ENCODE measurements at regions not wholly inside any gene's neighbourhood (a gene's known extent, or its start where the extent isn't known, plus 50 kb on each side); places are given as distances from the start of the nearest gene placed in this dataset.

DNA sequence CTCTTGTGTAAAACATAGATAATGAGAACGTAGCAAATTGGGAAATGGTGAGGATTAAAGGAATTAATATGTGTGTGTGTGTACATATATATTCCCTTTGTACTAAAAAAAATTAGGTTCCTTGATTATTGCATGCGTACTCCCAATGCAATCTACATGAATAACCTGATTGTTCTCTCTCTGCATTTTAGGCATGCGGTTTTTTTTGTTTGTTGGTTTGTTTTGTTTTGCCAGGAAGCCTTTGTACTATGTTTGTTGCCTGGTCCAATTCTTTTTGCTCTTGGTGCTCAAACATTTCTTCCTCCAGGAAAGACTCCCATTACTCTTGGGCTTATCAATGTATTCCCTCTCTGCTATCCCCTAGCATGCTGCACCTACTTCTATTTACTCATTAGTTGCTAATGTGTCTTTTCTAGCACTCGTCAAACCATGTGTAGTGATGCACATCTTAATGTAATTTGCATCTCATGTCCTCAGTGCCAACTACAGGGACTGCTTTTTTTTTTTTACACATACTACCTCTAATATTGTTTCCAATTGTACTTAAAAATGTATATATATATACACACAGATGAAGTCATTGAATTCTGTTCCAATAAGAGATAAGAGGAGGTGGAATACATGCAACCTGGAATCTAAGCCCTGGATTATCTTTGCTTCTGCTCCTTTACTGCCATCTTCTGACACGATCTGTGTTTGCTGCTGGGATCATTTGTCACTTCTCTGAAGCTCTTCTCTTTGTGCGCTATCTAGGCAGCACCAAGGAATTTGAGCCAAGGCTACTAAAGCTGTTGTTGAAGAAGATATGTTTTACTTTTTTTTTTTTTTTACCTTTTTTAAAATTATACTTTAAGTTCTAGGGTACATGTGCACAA, 197.2 kb upstream of the ANO3 start:
- no peaks in the 10 kb centered on the region for H3K27me3 ChIP-seq (ENCODE audit: control insufficient read depth, insufficient read depth, low read length)
- intact Hi-C loops (cut with micrococcal nuclease; ENCODE audit: unreplicated experiment) (loop anchor here (5.0 kb wide), 1 partner anchor 152 kb away; no protein-coding TSS in a partner anchor), in situ Hi-C loops (cut with HindIII; ENCODE audit: low pct_unique_long_range_greater_than_20kb, low sequenced_read_pairs) (no loop called here)
- TF ChIP-seq, protein P1, sequence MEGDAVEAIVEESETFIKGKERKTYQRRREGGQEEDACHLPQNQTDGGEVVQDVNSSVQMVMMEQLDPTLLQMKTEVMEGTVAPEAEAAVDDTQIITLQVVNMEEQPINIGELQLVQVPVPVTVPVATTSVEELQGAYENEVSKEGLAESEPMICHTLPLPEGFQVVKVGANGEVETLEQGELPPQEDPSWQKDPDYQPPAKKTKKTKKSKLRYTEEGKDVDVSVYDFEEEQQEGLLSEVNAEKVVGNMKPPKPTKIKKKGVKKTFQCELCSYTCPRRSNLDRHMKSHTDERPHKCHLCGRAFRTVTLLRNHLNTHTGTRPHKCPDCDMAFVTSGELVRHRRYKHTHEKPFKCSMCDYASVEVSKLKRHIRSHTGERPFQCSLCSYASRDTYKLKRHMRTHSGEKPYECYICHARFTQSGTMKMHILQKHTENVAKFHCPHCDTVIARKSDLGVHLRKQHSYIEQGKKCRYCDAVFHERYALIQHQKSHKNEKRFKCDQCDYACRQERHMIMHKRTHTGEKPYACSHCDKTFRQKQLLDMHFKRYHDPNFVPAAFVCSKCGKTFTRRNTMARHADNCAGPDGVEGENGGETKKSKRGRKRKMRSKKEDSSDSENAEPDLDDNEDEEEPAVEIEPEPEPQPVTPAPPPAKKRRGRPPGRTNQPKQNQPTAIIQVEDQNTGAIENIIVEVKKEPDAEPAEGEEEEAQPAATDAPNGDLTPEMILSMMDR (IDR thresholded peaks at IDR 0.05): peak; percentile 36
- no peak for TF ChIP-seq TCF7L2 (IDR thresholded peaks at IDR 0.05; ENCODE audit: low read depth, low read length)
- ChIA-PET POLR2A (no interaction called here), CTCF (interaction anchor here (0.7 kb wide), 1 partner anchor 152 kb away, joined by 5 read pairs; no protein-coding TSS in a partner anchor)
- DNase-seq (ENCODE audit: low read depth, low spot score): no peak
- ATAC-seq: no peak
- H3K4me1 ChIP-seq (ENCODE audit: control insufficient read depth, insufficient read depth, low read length): no peaks in the 10 kb centered on the region
- no peaks in the 10 kb centered on the region for H3K9me3 ChIP-seq (ENCODE audit: control insufficient read depth, insufficient read depth, low read depth, low read length)
- H3K36me3 ChIP-seq (ENCODE audit: control insufficient read depth, insufficient read depth, low read length): no peaks in the 10 kb centered on the region
- H3K4me3 ChIP-seq (ENCODE audit: low read depth in 2 of 2, low read length in 2 of 2): no peak overlapping the region
- BruUV-seq (replicated peaks): no TSS peak
- no peak overlapping the region for H3K27ac ChIP-seq (ENCODE audit: low read length)

GRCh38 chr11:26137651-26138050, 194.3 kb upstream of the ANO3 start:
- no peak for ATAC-seq
- Histone ChIP-seq H3K4me1 (ENCODE audit: control insufficient read depth, insufficient read depth, low read length) (no peaks in the 10 kb centered on the region), H3K27ac (ENCODE audit: low read length) (no peak overlapping the region), H3K4me3 (ENCODE audit: low read depth in 2 of 2, low read length in 2 of 2) (no peak overlapping the region), H3K9me3 (ENCODE audit: control insufficient read depth, insufficient read depth, low read depth, low read length) (no peaks in the 10 kb centered on the region), H3K36me3 (ENCODE audit: control insufficient read depth, insufficient read depth, low read length) (no peaks in the 10 kb centered on the region), H3K27me3 (ENCODE audit: control insufficient read depth, insufficient read depth, low read length) (no peaks in the 10 kb centered on the region)
- in situ Hi-C loops (cut with HindIII; ENCODE audit: low pct_unique_long_range_greater_than_20kb, low sequenced_read_pairs) (no loop called here), intact Hi-C loops (cut with micrococcal nuclease; ENCODE audit: unreplicated experiment) (no loop called here)
- POLR2A ChIA-PET: no interaction called here
- DNase-seq (ENCODE audit: low read depth, low spot score): no peak
- CTCF ChIA-PET: no interaction called here
- TF ChIP-seq SIN3A (IDR thresholded peaks at IDR 0.05; ENCODE audit: borderline replicate concordance, insufficient read depth, low read depth, low read length) (no peak), REST (IDR thresholded peaks at IDR 0.05; ENCODE audit: insufficient read depth in 1 of 2, low read depth in 2 of 2, low read length in 1 of 2) (no peak), POLR2AphosphoS5 (IDR thresholded peaks at IDR 0.05; ENCODE audit: low read depth, low read length) (no peak), TCF7L2 (IDR thresholded peaks at IDR 0.05; ENCODE audit: low read depth, low read length) (no peak)
- TF ChIP-seq, protein P1 (IDR thresholded peaks at IDR 0.05): no peak
- no TSS peak for BruUV-seq (replicated peaks)
